Dedifferentiated amniotic fluid mesenchymal stem cell (primary cell): ENCODE measurements at regions not wholly inside any gene's neighbourhood (a gene's known extent, or its start where the extent isn't known, plus 50 kb on each side); places are given as distances from the start of the nearest gene placed in this dataset.
A peak's percentile ranks its signal among the peaks of the same experiment; 100 is the strongest.
"Not testable (repeated sequence)": the region's sequence is repeated elsewhere in the genome, so short reads cannot be mapped to it uniquely, and the experiment has no call there.

Experiments
- DNase-seq: peaks from one replicate; pipeline ENCODE4 v3.0.0-alpha.2; 2016; ENCODE audit errors: extremely low spot score

DNA sequence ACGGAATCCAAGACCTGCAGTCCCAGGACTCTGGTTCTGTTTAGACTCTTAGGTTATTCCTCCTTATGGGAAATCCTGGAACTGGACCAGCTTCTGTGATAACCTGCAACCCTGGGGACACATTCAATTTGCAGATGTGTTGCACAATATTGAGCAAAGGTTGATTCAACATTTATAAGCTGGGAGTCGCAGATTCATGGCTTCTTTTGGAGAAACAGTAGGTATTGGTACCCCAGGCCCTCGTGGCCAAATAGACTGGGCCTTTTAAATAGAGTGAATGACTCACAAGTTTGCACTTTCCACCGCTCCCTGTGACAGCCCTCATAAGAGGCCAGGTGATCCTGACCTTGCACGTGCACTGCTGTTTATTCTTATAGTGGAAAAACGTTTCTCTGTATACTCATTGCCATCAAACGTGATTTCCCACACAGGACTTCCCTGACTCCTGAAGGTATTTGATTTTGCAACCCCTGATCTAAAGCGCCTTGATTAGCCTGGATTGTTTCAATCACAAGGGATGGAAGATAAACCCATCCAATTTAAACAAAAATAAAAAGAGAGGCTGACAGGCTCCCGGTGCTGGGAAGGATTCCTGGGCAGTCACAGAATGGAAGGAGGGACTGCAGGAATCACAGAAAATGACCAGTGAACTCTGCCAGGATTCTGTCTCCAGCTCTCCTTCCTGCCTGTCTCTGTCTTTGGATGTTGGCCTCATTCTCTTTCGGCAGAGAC lies 98.0 kb downstream of the VCPKMT start:
- DNase-seq = no peak

- DNase-seq = peak; percentile 50
Measured at GRCh38 chr14:50018933-50019210, 97.5 kb downstream of the VCPKMT start.

GRCh38 chr14:50020184-50020583 lies 96.2 kb downstream of the VCPKMT start:
- DNase-seq = no peak

- no peak for DNase-seq
Measured at GRCh38 chr14:50020799-50021198, 95.6 kb downstream of the VCPKMT start.

DNA sequence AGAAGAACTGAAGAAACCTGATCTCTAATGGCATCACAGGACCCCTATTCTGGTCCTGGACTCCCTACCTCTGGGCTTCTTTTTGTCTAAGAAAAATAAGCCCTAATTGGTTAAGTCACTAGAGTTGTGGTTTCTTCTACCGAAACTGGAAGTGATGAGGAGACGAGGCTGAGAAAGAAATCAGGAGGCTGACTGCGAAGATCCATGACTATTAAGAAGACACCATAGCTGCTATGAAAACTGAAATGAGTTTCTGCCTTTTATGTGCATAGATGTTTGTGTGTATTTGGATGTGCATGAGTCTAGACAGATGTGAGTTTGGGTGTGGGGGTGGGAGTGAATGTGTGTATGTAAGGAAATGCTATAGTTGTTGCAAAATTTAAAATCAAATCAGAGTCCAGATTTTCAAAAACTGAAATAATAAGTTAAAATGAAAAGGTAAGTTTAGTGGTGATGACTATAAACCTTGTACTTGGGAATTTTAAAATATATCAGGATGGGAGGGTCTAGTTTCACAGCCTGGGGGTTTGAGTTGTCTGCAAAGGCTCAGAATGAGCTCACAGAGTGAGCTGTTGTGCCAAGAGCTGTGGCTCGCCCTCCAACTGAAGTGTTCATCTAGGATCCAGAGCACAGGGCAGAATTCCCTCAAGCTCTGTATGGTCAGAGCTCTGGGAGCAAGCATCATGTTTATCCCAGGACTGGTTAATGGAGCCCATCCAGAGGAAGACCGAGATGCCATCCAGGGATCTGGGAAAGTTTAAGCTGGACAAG lies 94.9 kb downstream of the VCPKMT start:
- no peak for DNase-seq

GRCh38 chr14:50022661-50023060 lies 93.7 kb downstream of the VCPKMT start:
- DNase-seq = no peak

- DNase-seq = peak; percentile 81
Measured at GRCh38 chr14:50023671-50024490, 92.5 kb downstream of the VCPKMT start.

- DNase-seq = no peak
Measured at GRCh38 chr14:50025073-50025472, 91.3 kb downstream of the VCPKMT start.

DNA sequence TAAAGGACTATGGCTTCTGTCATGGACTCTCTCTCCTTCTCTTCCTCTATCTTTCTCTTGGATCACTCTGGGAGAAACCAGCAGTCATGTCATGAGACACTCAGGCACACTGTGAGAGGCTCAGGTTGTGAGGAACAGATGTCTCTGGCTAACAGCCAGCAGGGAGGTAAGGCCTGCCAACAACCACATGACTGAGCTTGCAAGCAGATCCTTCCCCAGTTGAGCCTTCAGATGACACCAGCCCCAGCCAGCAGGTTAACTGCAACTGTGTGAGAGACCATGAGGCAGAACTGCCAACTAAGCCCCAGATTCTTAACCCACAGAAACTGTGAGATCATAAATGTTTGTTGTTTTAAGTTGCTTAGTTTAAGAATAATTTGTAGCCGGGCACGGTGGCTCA lies 90.6 kb downstream of the VCPKMT start:
- DNase-seq = no peak

- no peak for DNase-seq
Measured at GRCh38 chr14:50026396-50026795, 90.0 kb downstream of the VCPKMT start.

DNA sequence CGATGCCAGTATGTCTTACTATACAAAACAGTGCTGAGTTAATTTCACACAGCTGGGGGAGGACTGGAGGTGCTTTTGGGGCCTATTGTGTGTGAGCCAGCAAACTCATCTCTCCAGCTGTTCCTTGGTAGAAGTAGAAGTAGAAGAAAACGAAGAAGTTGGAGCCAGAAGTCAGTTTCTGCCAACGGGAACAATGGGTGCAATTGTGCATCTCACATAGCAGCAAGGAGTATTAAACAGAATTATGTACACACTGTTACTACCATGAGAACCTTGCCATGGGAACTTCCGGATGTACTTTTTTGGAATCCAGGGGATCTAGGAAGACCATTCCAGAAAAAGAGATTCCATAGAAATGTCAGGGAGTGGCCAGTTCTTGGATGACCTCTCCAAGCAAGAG lies 88.6 kb downstream of the VCPKMT start:
- no peak for DNase-seq

DNA sequence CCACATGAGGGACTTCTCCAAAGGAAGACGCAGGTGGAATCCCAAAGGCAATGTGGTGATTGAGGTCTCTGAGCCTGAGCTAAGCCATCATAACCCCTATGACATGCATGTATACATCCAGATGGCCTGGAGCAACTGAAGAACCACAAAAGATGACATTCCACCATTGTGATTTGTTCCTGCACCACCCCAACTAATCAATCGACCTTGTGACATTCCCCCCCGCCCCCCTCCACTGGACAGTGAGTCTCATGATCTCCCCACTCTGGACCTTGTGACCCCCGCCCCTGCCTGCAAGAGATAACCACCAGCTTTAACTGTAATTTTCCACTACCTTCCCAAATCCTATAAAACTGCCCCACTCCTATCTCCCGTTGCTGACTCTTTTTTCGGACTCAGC lies 87.9 kb downstream of the VCPKMT start:
- no peak for DNase-seq

- no peak for DNase-seq
Measured at GRCh38 chr14:50030036-50030435, 86.3 kb downstream of the VCPKMT start.

GRCh38 chr14:50030911-50031310 lies 85.5 kb downstream of the VCPKMT start:
- DNase-seq = not testable (repeated sequence)

GRCh38 chr14:50031602-50032313 lies 84.6 kb downstream of the VCPKMT start:
- no peak for DNase-seq

DNA sequence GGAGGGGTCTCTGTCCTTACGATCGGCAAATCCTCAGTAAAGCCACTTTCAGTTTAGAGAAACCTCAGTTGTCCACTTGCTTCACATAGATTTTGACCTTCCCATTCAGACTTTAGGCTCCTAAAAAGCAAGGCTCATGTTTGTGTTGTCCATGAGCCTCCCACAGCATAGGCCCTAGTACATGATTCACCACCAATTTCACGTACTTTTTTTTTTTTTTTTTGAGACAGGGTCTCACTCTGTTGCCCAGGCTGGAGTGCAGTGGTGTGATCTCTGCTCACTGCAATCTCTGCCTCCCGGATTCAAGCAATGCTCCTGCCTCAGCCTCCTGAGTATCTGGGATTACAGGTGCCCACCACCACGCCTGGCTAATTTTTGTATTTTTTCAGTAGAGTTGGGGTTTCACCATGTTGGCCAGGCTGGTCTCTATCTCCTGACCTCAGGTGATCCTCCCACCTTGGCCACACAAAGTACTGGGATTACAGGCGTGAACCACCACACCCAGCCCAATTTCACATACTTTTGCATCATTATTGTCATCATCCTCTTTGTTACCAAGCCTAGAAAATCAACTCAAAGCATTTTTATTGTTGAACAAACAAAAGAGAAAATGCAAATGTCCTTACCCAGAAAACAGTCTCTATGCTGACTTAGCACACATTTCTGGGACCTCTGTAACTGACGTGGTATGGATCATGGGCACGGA lies 83.8 kb downstream of the VCPKMT start:
- DNase-seq = not testable (repeated sequence)

DNA sequence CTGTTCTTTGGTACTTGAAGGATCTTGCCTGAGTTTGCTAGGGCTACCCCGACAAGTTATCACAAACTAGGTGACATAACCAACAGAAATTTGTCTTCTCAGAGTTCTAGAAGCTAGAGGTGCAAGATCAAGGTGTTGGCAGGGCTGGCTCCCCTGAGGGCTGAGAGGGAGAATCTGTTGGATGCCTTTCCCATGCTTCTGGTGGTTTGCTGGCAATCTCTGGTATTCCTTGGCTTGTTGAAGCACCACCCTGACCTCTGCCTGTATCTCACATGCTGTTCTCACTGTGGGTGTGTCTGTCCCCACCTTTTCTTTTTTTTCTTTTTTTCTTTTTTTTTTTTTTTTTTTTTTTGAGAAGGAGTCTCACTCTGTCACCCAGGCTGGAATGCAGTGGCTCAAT lies 81.2 kb downstream of the VCPKMT start:
- DNase-seq = no peak

GRCh38 chr14:50036211-50036610 lies 80.2 kb downstream of the VCPKMT start:
- DNase-seq = no peak

- no peak for DNase-seq
Measured at GRCh38 chr14:50036637-50037036, 79.7 kb downstream of the VCPKMT start.

DNA sequence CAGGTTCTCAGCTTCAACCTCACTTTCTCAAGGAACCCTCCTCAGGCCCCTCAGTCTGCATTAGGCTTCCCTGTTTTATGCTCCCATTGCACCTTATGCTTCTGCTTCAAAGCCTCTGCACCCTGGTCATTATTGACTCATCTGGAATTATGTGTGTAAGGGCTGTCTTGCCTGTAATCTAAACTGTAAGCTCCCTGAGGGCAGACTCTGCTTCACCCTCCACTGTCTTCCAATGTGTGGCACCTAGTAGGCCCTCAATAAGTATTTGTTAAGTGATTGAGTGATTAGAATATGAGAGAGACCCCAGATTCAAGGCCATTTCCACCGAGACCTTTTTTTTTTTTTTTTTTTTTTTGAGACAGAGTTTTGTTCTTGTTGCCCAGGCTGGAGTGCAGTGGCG lies 79.1 kb downstream of the VCPKMT start:
- DNase-seq = no peak

DNA sequence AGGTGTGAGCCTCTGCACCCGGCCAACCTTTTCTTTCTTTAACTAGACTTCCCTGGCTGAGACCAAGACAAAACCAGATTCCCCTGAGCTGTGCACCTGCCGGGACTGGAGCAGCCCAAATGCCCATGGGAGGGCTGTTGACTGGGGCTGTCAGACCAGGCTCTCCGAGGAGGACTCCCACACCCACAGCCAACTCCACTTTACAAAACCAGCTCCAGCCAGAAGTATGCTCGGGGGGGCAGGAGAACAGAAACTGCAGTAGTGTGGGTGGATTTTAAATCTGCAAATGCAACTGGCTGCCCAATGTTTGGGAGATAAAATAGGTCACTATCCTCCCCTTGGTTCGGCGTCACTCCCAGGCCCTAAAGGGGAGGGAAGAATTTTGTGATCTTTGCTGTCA lies 78.5 kb downstream of the VCPKMT start:
- DNase-seq = no peak
